HG03457 (cell line): ENCODE measurements at regions not wholly inside any gene's neighbourhood (a gene's known extent, or its start where the extent isn't known, plus 50 kb on each side); places are given as distances from the start of the nearest gene placed in this dataset.
"Not testable (repeated sequence)": the region's sequence is repeated elsewhere in the genome, so short reads cannot be mapped to it uniquely, and the experiment has no call there.

ENCODE experiments used
- ATAC-seq: cut with Tn5 transposase; IDR thresholded peaks from one replicate; pipeline ENCODE4 v1.9.1; 2021; ENCODE audit warnings: moderate number of reproducible peaks; ENCODE audit not compliant: unreplicated experiment

- no peak for ATAC-seq
Observed at GRCh38 chr18:34522603-34523002, 187.5 kb upstream of the DTNA start.

- ATAC-seq, result no peak
Observed at GRCh38 chr18:34525244-34525643, 184.9 kb upstream of the DTNA start.

GRCh38 chr18:34528177-34528576, 181.9 kb upstream of the DTNA start:
- no peak for ATAC-seq

GRCh38 chr18:34529358-34530335, 180.5 kb upstream of the DTNA start:
- ATAC-seq, result no peak

GRCh38 chr18:34531110-34531509, 179.0 kb upstream of the DTNA start:
- ATAC-seq, result no peak

GRCh38 chr18:34534642-34535041, 175.5 kb upstream of the DTNA start:
- ATAC-seq, result not testable (repeated sequence)

GRCh38 chr18:34540897-34541296, 169.2 kb upstream of the DTNA start:
- no peak for ATAC-seq

GRCh38 chr18:34542625-34543024, 167.5 kb upstream of the DTNA start:
- ATAC-seq, result no peak

GRCh38 chr18:34543356-34543755, 166.7 kb upstream of the DTNA start:
- no peak for ATAC-seq

GRCh38 chr18:34543945-34544344, 166.2 kb upstream of the DTNA start:
- no peak for ATAC-seq

- no peak for ATAC-seq
Observed at GRCh38 chr18:34544930-34545329, 165.2 kb upstream of the DTNA start.

GRCh38 chr18:34548120-34548972, 161.8 kb upstream of the DTNA start:
- no peak for ATAC-seq

GRCh38 chr18:34548973-34549294, 161.2 kb upstream of the DTNA start:
- ATAC-seq, result no peak

- no peak for ATAC-seq
Observed at GRCh38 chr18:34549367-34549766, 160.7 kb upstream of the DTNA start.

- no peak for ATAC-seq
Observed at GRCh38 chr18:34550156-34550555, 159.9 kb upstream of the DTNA start.

- ATAC-seq, result no peak
Observed at GRCh38 chr18:34550902-34551301, 159.2 kb upstream of the DTNA start.

GRCh38 chr18:34551824-34552223, 158.3 kb upstream of the DTNA start:
- no peak for ATAC-seq

GRCh38 chr18:34562252-34562870, 147.7 kb upstream of the DTNA start:
- ATAC-seq, result no peak

- ATAC-seq, result no peak
Observed at GRCh38 chr18:34567857-34568256, 142.2 kb upstream of the DTNA start.

GRCh38 chr18:34576622-34577021, 133.5 kb upstream of the DTNA start:
- no peak for ATAC-seq

GRCh38 chr18:34583895-34584294, 126.2 kb upstream of the DTNA start:
- ATAC-seq, result no peak
